ENCODE measurements at regions not wholly inside any gene's neighbourhood (a gene's known extent, or its start where the extent isn't known, plus 50 kb on each side); places are given as distances from the start of the nearest gene placed in this dataset.

DNA sequence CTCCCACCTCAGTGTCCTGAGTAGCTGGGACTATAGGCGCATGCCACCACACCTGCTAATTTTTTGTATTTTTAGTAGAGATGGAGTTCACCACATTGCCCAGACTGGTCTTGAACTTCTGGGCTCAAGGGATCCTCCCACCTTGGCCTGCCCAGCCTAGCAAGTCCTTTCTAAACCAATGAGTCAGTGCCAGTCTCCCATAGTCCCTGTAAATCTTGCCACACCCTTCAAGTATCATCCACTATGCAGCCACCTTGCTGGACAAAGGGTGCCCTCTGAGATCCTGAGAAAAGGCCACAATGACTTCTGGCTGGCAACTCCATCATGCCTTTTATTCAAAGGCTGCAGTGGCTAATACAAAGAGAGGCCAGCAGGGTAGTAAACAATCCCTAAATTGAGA lies 184.0 kb downstream of the ABHD5 start:
- no peak for TF ChIP-seq POLR2A (IDR thresholded peaks at IDR 0.05)
- TF ChIP-seq, protein P1, sequence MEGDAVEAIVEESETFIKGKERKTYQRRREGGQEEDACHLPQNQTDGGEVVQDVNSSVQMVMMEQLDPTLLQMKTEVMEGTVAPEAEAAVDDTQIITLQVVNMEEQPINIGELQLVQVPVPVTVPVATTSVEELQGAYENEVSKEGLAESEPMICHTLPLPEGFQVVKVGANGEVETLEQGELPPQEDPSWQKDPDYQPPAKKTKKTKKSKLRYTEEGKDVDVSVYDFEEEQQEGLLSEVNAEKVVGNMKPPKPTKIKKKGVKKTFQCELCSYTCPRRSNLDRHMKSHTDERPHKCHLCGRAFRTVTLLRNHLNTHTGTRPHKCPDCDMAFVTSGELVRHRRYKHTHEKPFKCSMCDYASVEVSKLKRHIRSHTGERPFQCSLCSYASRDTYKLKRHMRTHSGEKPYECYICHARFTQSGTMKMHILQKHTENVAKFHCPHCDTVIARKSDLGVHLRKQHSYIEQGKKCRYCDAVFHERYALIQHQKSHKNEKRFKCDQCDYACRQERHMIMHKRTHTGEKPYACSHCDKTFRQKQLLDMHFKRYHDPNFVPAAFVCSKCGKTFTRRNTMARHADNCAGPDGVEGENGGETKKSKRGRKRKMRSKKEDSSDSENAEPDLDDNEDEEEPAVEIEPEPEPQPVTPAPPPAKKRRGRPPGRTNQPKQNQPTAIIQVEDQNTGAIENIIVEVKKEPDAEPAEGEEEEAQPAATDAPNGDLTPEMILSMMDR (IDR thresholded peaks at IDR 0.05 in 4 of 5, conservative IDR thresholded peaks at IDR 0.05 in 1 of 5): no peak

Data from gastrocnemius medialis (tissue), 4 donors.